LNCaP clone FGC (cell line): ENCODE measurements at regions not wholly inside any gene's neighbourhood (a gene's known extent, or its start where the extent isn't known, plus 50 kb on each side); places are given as distances from the start of the nearest gene placed in this dataset.

ENCODE experiments used
- DNase-seq: peaks from one replicate; pipeline ENCODE4 v3.0.0-alpha.2; 2011; ENCODE audit warnings: low read depth
- H3K4me3 ChIP-seq: 2 replicates; pipeline ENCODE4 v1.5.1; 2011; ENCODE audit warnings: mild to moderate bottlenecking, low read depth, low read length, control low read depth
- CTCF ChIP-seq: IDR thresholded peaks from 2 replicates; pipeline ENCODE4 v1.5.1; 2012; ENCODE audit warnings: mild to moderate bottlenecking; ENCODE audit not compliant: control insufficient read depth, insufficient read depth; ENCODE audit errors: extremely low read depth

GRCh38 chr2:204265681-204266181 is 279.5 kb upstream of the PARD3B start:
- DNase-seq: no peak
- no peak overlapping the region for H3K4me3 ChIP-seq
- no peak for TF ChIP-seq CTCF

DNA sequence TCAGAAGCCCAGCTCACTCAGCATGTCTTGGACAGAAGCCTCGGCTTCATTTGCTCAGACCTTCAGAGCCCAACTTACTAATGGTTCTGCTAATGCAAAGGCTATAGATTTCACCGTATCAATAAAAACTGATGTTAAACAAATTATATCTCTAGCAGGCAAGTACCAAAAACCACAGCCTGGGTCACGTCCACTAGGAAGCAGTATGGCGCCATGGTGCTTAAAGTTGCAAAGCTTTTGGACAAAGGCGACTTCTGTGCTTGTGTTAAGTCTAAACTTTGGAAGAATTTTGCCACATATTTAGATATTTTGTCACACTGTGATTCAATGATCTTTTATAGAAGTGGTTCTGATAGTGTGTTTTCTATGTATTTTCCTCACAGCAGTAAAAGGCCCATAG is 276.8 kb upstream of the PARD3B start:
- peak; percentile 33 for TF ChIP-seq CTCF
- no peak for DNase-seq
- H3K4me3 ChIP-seq: no peak overlapping the region

DNA sequence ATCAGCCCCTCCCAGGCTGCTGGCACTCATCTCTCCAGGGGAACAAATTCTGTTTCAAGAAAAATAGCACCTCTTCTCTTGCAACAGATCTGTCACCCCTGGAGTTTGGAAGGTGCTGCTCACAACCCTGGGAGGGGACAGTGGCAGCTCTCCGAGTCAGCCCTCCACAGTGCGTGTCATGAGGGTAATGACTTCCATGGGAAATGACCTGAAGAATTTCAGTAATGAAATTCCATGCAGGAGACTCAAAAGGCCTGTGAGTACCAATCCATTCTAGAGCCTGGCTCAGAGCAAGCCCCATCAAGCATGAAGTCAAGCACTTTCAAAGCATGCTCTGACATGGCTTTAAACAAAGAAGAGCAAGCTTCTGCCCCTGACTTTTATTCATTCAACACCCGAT is 276.3 kb upstream of the PARD3B start:
- TF ChIP-seq CTCF: no peak
- no peak for DNase-seq
- H3K4me3 ChIP-seq: no peak overlapping the region

GRCh38 chr2:204272089-204272488 is 273.2 kb upstream of the PARD3B start:
- no peak overlapping the region for H3K4me3 ChIP-seq
- no peak for DNase-seq
- no peak for TF ChIP-seq CTCF

- H3K4me3 ChIP-seq: no peak overlapping the region
- no peak for DNase-seq
- no peak for TF ChIP-seq CTCF
These were observed 272.5 kb upstream of the PARD3B start for GRCh38 chr2:204272610-204273287.

GRCh38 chr2:204274429-204274828 is 270.8 kb upstream of the PARD3B start:
- TF ChIP-seq CTCF: no peak
- H3K4me3 ChIP-seq: no peak overlapping the region
- no peak for DNase-seq

- H3K4me3 ChIP-seq: no peak overlapping the region
- no peak for TF ChIP-seq CTCF
- DNase-seq: no peak
These were observed 270.3 kb upstream of the PARD3B start for GRCh38 chr2:204274991-204275390.
